Activated CD8-positive, alpha-beta memory T cell treated with anti-CD3 and anti-CD28 coated beads, Interleukin-2, amount 50 U/mL, for 1 hour (primary cell): ENCODE measurements at regions not wholly inside any gene's neighbourhood (a gene's known extent, or its start where the extent isn't known, plus 50 kb on each side); places are given as distances from the start of the nearest gene placed in this dataset.

Source experiments
- DNase-seq: peaks from one replicate; pipeline ENCODE4 v3.0.0-alpha.2; 2020; ENCODE audit errors: extremely low read depth

- DNase-seq = no peak
These were observed 339.5 kb upstream of the MKI67 start for GRCh38 chr10:128465697-128466096.

- DNase-seq = no peak
These were observed 340.7 kb upstream of the MKI67 start for GRCh38 chr10:128466831-128467371.

GRCh38 chr10:128468462-128468861 lies 342.2 kb upstream of the MKI67 start:
- DNase-seq = no peak

- no peak for DNase-seq
These were observed 343.3 kb upstream of the MKI67 start for GRCh38 chr10:128469515-128469914.

GRCh38 chr10:128470321-128470965 lies 344.2 kb upstream of the MKI67 start:
- DNase-seq = no peak

GRCh38 chr10:128471151-128471550 lies 344.9 kb upstream of the MKI67 start:
- DNase-seq = no peak

- DNase-seq = no peak
These were observed 346.0 kb upstream of the MKI67 start for GRCh38 chr10:128472196-128472595.

- DNase-seq = no peak
These were observed 347.2 kb upstream of the MKI67 start for GRCh38 chr10:128473396-128473795.

- DNase-seq = no peak
These were observed 347.7 kb upstream of the MKI67 start for GRCh38 chr10:128473911-128474310.

GRCh38 chr10:128474571-128474970 lies 348.3 kb upstream of the MKI67 start:
- DNase-seq = no peak

GRCh38 chr10:128475686-128476367 lies 349.6 kb upstream of the MKI67 start:
- no peak for DNase-seq

GRCh38 chr10:128476368-128476725 lies 350.1 kb upstream of the MKI67 start:
- no peak for DNase-seq

- DNase-seq = no peak
These were observed 350.6 kb upstream of the MKI67 start for GRCh38 chr10:128476845-128477244.

- no peak for DNase-seq
These were observed 354.4 kb upstream of the MKI67 start for GRCh38 chr10:128480601-128481000.

GRCh38 chr10:128481152-128481840 lies 355.1 kb upstream of the MKI67 start:
- no peak for DNase-seq

- DNase-seq = no peak
These were observed 355.8 kb upstream of the MKI67 start for GRCh38 chr10:128482052-128482451.

GRCh38 chr10:128483216-128483615 lies 357.0 kb upstream of the MKI67 start:
- no peak for DNase-seq

GRCh38 chr10:128484041-128484440 lies 357.8 kb upstream of the MKI67 start:
- DNase-seq = no peak

- DNase-seq = no peak
These were observed 359.5 kb upstream of the MKI67 start for GRCh38 chr10:128485701-128486235.

- no peak for DNase-seq
These were observed 361.3 kb upstream of the MKI67 start for GRCh38 chr10:128487517-128487916.

GRCh38 chr10:128489324-128490247 lies 363.4 kb upstream of the MKI67 start:
- DNase-seq = no peak
